CD4-positive, alpha-beta T cell treated with Interleukin-15 for 4 hours (primary cell): ENCODE measurements at regions not wholly inside any gene's neighbourhood (a gene's known extent, or its start where the extent isn't known, plus 50 kb on each side); places are given as distances from the start of the nearest gene placed in this dataset.

Experiments used
- DNase-seq: peaks from one replicate; pipeline ENCODE4 v3.0.0-alpha.2; 2020; ENCODE audit warnings: low spot score

DNA sequence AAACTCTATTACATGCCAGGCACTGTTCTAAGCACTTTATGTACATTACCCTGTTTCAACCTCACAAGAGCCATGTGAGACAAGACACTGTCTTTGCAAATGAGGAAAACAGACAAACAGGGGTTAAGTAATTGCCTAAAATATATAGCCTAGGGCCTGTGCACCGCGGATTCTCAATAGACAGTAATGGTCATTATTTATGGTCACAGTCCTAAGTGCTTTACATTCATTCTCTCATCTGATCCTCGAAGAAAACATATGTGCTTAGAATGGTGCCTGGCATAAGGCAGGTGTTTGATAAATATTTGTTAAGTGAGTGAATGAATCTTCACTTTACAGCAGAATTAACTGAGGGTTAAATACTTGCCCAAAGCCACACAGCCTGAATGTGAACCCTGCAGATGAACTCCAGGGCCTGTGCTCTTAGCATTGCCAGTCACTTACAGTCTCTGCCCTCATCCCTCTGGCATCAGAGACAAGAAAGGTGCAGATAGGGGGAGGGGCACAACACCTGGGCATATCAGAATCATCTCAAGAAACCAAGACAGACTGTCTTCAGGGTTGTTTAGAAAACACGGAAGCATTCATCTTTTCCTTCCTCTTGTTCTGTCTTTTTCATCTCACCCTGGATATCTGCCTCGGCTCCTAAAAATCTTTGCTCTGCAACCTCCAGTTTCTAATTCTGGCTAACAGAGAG is 92.8 kb upstream of the SASH1 start:
- DNase-seq: no peak

DNA sequence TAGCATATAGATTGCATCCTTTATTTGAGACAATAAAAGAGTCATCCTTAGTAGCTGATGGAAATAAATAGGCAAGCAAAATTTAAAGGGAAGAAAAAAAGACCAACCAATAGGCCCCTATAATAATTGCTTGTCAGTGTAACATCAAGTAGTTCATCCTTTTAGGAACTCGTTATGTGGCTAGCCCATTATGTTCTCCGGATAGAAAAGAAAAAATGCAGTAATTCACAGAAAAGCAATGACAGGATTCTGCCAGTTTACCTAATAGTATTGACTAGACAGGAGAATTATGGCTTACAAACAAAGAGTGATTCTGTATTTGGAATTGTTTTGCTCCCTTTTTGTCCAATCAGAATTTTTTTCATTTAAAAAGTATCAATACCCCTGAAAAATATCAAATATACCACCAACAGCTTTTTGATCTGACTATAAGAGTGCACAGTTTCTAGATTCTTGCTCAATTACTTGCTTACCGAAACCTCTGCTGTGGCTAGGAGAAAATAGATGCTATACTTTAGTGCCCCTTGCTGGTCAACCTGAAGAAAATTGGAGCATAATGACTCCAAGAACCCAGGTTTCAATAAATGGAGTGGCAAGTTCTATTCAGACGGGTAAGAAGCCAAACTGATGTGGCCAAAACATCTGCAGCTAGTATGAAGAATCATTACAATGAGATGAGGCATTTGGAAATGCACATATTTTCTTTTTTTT is 91.5 kb upstream of the SASH1 start:
- DNase-seq: no peak

DNA sequence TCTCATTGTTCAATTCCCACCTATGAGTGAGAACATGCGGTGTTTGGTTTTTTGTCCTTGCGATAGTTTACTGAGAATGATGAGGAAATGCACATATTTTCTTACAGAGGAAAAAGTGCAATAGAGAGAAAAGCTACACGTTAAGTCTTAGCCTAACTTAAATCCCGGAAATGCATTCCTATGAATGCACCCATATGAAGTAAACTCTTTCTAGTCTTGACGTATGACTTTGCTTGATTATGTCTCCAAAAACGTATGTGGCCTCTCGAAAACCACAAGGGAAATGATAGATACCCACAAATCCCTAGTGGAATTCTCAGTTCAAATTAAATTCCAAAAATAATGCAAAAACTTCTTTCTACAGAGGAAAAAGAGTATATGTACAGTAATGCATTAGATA is 90.7 kb upstream of the SASH1 start:
- DNase-seq: no peak

GRCh38 chr6:148257810-148258209 is 84.8 kb upstream of the SASH1 start:
- DNase-seq: no peak

DNA sequence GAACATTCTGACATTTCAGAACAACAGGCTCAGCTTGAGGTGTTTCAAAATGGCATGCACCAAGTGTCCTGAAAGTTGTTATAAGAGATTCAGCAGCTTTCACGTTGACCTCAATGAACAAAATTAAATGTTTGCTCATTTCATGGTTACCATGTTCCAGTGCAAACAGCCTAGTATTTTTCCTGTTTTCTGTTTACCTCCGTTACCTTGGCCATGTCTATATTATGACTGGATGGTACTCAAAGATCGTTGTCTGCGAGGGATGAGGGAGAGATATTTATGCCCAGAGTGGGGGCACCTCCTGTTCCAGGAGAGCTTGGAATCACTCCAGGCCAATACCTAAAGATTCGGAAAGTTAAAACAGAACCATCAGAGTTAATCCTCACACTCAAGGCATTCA is 83.8 kb upstream of the SASH1 start:
- no peak for DNase-seq

GRCh38 chr6:148261470-148261869 is 81.2 kb upstream of the SASH1 start:
- DNase-seq: no peak

GRCh38 chr6:148263010-148263409 is 79.6 kb upstream of the SASH1 start:
- DNase-seq: no peak

GRCh38 chr6:148263961-148264360 is 78.7 kb upstream of the SASH1 start:
- no peak for DNase-seq

- DNase-seq: no peak
Observed at GRCh38 chr6:148265054-148265453, 77.6 kb upstream of the SASH1 start.

GRCh38 chr6:148269386-148269785 is 73.3 kb upstream of the SASH1 start:
- no peak for DNase-seq

DNA sequence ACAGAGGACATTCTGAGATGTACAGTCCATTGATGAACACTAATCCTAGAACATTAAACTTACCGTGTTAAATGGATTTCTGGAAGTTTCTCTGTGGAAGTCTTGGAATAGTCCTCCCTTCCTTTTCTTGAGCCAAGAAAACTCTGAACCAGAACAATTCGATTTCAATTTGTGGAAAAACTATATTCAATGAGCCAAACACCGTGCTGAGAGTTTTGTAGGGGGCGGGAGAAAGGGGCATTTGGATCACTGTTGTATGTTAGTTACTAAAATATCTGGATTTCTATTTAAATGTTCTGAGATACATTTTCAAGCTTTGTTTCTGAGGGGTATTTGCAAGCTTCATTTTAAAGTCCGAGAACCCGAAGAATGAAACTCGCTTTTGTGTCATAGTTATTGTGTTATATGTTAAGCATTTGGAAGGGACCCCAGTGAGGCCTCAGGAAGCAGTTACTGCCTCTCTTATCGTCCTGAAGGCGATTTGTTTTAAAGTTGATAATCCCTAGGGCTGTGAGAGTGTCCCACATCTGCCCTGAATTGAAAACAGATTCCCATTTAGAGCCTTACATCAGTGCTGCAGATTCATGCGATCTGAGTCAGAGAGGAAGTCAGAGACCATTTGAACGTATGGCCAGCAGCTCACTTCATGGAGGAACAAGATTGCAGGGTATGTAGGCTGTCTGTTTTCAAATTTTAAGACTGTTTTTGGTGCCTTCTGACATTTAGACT is 70.8 kb upstream of the SASH1 start:
- no peak for DNase-seq

DNA sequence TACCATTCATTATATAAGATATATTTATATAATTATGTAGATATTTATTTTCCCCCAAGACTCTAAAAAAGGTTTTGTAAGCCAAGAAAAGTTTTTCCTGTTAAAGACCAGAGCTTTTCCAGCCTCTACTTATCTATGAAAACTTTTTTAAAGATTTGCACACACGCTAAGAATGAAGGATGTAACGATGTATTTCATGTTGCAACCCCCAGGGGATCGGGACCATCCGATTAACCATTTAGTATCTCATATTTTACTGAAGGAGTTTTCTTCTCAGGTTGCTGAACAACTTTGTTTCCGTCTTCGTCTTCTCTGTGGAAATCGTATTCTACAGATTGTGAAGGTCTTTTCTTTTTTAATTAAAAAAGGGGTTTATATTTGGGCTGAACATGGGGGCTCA is 70.0 kb upstream of the SASH1 start:
- DNase-seq: no peak

DNA sequence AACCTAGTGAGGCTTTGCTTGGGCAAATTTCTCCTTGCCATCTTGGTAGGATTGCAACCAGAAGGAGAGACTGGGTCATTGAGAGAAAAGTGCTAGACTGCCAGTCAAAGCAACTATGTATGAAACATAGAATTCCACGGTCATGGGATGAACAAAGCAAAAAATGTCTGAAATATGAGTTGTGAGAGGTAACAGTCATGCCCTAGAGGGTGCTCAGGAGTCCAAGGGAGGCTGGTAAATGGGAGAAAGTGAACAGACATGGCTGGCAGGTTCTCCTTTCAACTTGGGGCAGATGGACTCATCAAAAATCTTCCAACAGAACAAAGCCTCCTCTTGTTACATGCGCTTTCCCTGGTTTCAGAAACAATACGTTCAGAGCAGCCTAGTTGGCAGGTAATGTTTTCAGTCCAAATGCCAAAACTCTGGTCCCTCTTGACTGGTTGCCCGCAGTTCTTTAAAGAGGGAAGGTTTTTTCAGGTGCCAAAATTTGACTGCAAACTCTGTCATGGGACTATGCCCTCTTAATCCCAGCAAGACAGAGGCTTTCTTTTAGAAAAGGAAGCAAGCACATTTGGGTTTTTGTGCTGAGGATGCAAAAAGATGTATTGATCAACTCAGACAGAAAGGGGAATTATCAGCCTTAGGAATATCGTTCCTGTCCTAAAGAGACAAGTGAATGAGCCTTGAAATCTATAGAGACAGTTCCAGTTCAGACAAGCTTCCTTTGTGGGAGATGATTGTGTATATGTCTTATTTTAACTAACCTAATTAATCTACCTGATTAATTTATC is 68.5 kb upstream of the SASH1 start:
- DNase-seq: no peak

DNA sequence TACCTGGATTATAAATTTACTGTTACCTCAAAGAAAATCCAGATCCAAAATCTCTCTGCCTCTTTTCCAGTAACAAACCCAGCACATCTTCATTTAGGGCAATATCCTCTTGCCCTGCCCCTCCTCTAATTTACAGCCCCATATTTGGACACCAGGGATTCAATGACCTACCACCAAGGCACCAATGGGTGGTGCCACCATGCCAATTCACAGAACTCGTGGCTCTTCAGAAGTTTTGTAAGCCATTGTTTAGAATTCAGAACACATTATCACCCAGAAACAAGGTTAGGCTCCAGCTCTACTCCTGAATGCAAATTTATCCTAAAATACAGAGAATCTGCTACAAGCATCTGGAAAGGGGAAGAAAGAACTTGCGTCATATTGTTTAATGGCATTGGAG is 67.8 kb upstream of the SASH1 start:
- no peak for DNase-seq

GRCh38 chr6:148285205-148285604 is 57.4 kb upstream of the SASH1 start:
- DNase-seq: no peak

DNA sequence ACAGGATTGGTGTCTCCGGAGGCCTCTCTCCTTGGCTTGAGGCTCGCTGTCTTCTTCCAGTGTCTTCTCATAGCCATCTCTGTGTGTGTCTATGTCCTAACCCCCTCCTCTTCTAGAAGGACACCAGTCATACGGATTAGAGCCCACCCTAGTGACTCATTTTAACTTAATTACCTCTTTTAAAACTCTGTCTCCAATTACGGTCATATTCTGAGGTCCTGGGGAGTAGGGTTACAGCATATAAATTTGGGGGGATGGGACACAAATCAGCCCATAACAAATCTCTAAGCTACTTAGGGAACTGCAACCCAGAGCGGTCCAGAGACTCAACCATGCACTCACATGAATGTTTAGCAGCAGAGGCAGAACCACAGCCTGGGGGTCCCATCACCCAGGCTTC is 56.1 kb upstream of the SASH1 start:
- DNase-seq: no peak

- no peak for DNase-seq
Observed at GRCh38 chr6:148287623-148288333, 54.9 kb upstream of the SASH1 start.

DNA sequence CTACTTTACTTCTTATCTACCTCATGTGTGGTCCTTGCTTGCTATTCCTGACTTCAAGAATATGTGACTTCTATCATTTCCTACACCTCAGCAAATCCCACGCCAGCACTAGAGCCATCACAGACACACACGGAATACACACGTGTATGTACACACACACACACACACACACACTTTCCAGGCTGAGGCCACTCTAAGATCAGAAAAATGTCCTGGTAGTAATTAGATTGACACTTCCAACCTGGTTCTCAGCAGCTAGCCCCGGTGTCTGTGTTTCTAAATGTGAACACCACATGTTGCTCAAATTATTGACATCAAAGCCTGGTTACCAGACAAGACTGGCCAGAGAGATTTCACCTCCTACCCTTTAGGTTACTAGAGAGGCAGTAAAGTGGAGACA is 54.1 kb upstream of the SASH1 start:
- DNase-seq: no peak

DNA sequence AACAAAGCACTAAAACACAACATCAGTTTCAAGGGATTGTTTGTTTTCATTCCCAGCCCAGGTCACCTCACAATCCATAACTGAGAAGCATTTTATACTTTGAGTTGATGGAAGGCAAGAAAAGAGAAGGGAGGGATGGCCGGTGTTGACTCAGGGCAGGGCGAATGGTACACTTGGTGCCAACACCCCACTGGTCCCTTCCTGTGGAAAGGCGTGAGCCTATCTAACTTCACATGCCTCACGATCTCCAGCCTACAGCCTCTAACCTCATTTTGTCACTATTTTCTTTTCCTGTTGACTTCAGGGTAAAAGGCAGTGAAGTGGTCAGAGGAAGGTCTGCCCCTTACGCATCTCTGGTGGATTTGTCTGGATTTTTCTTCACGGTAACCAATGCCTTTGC is 53.5 kb upstream of the SASH1 start:
- DNase-seq: no peak

DNA sequence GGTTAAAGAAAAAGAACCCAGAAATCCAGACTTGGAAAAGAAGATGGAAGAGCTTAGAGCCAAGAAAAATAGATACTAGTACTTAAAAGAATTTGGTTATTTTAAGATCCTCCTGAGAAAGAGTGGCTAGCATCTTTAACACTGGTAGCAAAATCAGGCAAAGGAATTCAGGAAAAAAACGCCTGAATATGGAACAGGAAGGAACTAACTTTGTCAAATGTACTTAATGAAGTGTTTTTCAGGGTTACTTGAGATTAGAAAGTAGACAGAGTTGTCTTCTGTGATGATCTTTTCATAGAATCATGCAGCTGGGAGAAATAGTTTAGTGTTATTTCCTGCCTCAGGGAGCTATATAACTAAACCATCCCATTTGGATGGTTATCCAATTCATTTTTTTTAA is 50.8 kb upstream of the SASH1 start:
- DNase-seq: no peak
